H54 (cell line): ENCODE measurements at regions not wholly inside any gene's neighbourhood (a gene's known extent, or its start where the extent isn't known, plus 50 kb on each side); places are given as distances from the start of the nearest gene placed in this dataset.
"Not testable (repeated sequence)": the region's sequence is repeated elsewhere in the genome, so short reads cannot be mapped to it uniquely, and the experiment has no call there.

Experiments used
- DNase-seq: peaks from one replicate; pipeline ENCODE4 v3.0.0; 2011; ENCODE audit warnings: low spot score, mixed read lengths; ENCODE audit not compliant: insufficient read length
- FAIRE-seq: peaks from 3 replicates; lab custom pipeline; 2011; peaks lifted over from hg19 to GRCh38; lab: Jason Lieb, UNC
- POLR2A ChIP-seq: IDR thresholded peaks from 2 replicates; pipeline ENCODE4 v1.6.1; 2011; ENCODE audit warnings: low read depth, mild to moderate bottlenecking, low read length

DNA sequence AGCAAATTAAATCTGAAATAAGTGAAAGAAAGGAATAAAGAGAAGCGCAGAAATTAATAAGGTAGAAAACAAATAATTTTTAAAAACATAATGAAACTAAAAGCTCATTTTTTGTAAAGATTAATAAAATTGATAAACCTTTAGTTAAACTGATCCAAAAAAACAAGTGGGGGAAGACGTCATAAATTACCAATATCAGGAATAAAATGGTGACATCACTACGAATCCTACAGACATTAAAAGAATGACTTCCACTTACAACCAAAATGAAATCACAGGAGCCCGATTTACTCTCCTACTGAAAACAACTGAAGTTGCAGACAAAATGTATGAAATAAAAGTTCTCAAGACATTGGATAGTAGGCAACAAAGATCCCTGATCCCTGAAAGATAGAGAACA is 68.1 kb upstream of the IFFO2 start:
- TF ChIP-seq POLR2A = no peak
- FAIRE-seq = no peak
- DNase-seq = no peak

DNA sequence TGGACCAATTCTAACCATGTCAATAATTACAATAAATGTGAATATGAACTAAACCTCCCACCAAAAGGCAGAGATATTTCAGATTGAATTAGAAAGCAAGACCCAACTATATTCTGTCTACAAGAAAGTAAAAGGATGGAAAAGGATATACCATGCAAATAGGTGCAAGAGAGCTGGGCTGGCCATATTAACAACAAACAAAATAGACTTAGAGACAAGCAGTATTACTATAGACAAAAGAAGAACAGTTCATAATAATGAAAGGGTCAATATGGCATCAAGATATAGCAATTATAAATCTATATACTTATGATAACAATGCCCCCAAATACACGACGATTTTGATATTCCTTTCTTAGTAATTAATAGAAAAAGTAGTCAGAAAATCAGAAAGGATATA is 67.3 kb upstream of the IFFO2 start:
- DNase-seq (no peak), FAIRE-seq (no peak)
- no peak for TF ChIP-seq POLR2A

DNA sequence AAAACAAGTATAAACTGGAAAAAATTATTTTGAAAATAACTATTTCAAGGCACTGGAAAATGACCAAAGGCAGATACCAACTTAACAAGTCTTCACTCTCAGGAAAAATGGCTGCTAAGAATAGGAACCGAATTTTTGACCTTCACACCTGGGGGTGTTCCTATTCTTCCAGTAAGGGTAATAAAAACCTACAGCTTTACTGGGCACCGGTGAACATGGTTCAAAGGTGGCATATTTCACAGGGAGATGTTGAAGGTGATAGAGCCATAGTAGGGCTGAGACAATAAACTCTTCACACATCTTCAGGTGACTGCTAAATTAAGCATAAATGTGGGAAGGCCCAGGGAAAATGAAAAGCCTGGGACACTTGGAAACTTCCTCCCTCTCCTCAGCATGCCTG is 65.4 kb upstream of the IFFO2 start:
- FAIRE-seq = no peak
- no peak for DNase-seq
- no peak for TF ChIP-seq POLR2A

DNA sequence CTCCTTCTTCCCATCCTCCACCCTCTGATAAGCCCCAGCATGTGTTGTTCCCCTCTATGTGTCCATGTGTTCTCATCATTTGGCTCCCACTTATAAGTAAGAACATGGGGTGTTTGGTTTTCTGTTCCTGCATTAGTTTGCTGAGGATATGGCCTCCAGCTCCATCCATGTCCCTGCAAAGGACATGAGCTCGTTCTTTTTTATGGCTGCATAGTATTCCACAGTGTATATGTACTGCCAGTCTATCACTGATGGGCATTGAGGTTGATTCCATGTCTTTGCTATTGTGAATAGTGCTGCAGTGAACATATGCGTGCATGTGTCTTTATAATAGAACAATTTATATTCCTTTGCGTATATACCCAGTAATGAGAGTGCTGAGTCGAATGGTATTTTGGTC is 62.8 kb upstream of the IFFO2 start:
- DNase-seq, FAIRE-seq: not testable (repeated sequence)

- DNase-seq = no peak
- TF ChIP-seq POLR2A = no peak
- FAIRE-seq = no peak
Observed at GRCh38 chr1:19015476-19015875, 59.0 kb upstream of the IFFO2 start.

- FAIRE-seq (no peak), DNase-seq (no peak)
- TF ChIP-seq POLR2A = no peak
Observed at GRCh38 chr1:19014765-19015164, 58.3 kb upstream of the IFFO2 start.

DNA sequence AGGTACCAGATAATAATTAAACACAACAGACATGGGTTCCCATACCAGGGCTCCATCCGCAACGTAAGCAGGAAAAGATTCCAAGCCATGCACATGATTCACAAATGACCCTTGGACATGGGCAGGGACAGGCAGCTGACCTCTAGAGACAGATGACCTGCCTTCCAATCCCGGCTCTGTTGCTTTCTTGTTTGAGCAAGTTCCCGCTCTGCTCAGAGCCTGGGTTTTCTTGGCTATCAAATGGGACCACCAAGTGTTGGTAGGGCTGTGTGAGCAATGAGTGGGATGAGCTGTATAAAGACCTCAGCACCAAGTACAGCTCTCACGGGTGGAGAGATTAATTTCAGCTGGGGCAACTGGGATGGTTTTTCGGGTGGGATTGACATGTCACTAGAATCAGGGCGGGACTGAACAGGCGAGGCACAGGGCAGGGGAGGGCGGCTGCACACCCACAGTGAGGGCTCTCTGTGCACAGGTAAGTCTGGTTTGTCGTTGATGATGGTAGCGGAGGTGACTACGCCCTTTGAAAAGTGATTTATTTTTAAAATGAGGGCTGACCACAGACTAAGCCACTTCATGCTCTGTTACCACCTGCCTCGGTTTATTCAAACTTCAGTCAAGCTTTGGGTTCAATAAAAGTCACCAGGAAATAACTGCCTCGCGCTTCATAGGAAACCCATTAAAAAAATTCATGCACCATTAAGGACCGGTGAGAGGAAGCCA is 57.5 kb upstream of the IFFO2 start:
- TF ChIP-seq POLR2A = no peak
- DNase-seq (no peak), FAIRE-seq (no peak)

DNA sequence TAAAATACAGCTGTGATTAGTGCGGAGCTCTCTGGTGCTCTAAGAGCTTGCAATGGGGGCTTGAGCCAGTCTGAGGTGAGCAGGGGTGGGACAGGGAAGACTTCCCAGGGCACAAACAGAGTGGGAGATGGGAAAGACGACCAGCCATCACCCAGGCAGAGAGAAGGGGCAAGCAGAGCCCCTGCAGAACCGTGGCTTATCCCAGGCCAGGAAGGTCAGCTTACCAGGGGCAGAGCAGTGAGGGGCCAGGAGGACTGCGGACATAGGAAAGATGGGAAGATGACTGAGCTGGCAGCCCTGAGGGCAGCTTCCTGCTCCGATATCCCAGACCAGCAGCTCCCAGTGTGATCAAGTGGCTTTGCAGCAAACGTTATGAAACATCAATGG is 55.4 kb upstream of the IFFO2 start:
- TF ChIP-seq POLR2A = no peak
- DNase-seq = no peak
- FAIRE-seq = no peak

GRCh38 chr1:19010995-19011844 is 54.7 kb upstream of the IFFO2 start:
- no peak for FAIRE-seq
- peak; percentile 47 for DNase-seq
- no peak for TF ChIP-seq POLR2A

DNA sequence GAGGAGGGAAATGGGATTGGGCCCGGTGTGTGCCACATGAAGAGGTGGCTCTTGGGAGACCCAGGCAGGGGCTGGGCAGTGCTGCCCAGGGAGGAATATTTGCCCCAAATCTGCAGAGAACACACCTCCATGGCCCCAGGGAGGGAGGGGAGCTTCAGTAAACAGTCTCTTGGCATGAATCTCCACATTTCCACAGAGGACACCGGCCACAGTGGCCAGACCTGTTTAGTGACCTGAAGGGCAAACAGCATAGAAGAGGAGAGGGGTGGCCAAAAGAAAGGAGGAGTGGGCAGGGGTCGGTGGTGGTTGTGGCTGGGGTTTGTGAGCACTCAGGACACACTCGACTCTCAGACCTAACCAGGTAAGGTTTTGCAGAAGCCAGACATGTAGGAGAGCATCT is 54.0 kb upstream of the IFFO2 start:
- FAIRE-seq (no peak), DNase-seq (no peak)
- TF ChIP-seq POLR2A = no peak

- peak; percentile 61 for FAIRE-seq
- TF ChIP-seq POLR2A = no peak
- DNase-seq = peak; percentile 65
Observed at GRCh38 chr1:19009882-19010321, 53.4 kb upstream of the IFFO2 start.

DNA sequence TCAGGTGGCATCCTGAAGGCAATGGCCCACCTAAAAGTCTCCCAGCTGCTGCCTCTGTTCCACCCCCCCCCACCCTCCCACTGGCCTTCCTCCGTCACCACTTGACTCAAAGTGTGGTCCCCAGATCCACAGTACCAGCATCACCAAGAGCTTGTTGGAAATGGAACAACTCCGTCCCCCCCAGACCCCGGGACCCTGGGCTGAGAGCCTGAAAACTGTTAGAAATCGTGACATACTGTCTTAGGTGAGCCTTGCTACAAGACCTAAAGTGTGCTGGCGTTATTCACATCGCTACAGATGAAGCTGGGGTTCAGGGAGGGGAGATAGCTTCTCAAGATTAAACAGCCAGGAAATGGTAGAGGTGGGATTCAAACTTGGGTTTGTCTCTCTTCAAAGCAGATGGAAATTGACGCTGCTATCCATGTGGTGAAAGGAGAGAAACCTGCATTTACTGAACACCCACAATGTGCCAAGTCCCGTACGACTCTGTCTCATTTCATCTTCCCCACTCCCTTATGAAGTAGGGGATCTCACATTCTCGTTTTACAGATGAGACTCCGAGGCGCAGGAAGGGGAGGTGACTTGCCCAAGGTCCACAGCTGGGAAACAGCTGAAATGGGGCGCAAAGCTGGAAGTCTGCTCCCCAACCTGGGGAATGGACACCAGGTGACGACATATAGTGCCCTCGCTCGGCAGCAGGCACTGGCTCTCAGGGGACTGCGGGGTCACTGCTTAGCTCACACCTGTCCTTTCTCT is 52.8 kb upstream of the IFFO2 start:
- FAIRE-seq = no peak
- TF ChIP-seq POLR2A = no peak
- DNase-seq = no peak

- no peak for TF ChIP-seq POLR2A
- FAIRE-seq (no peak), DNase-seq (no peak)
Observed at GRCh38 chr1:19007491-19008441, 51.3 kb upstream of the IFFO2 start.

- FAIRE-seq (no peak), DNase-seq (no peak)
- TF ChIP-seq POLR2A = no peak
Observed at GRCh38 chr1:19006837-19007271, 50.4 kb upstream of the IFFO2 start.
